Activated CD8-positive, alpha-beta T cell treated with anti-CD3 and anti-CD28 coated beads, Interleukin-2, amount 10 ng/mL, durations not matched to agents 7 days and 5 days (primary cell): ENCODE measurements at regions not wholly inside any gene's neighbourhood (a gene's known extent, or its start where the extent isn't known, plus 50 kb on each side); places are given as distances from the start of the nearest gene placed in this dataset.

Source experiments
- ATAC-seq: fragments of 150-1000 bp; cut with Tn5 transposase; one replicate; pipeline ENCODE4 v1.10.0; 2021; ENCODE audit warnings: moderate library complexity
- CTCF ChIA-PET: fragments of 350-600 bp; sonication (Branson Sonifier 250); formaldehyde crosslinking; loops from one replicate; lab custom pipeline; 2021; ENCODE audit warnings: antibody characterized with exemption; lab: Charles Lee
- POLR2A ChIA-PET: fragments of 350-600 bp; sonication (Branson Sonifier 250); formaldehyde crosslinking; loops from one replicate; lab custom pipeline; 2021; ENCODE audit warnings: antibody characterized with exemption; lab: Charles Lee
- DNase-seq: peaks from one replicate; pipeline ENCODE4 v3.0.0-alpha.2; 2020
- H3K27ac Mint-ChIP-seq: one replicate; pipeline ENCODE4 v1.8.0; 2021; ENCODE audit warnings: mild to moderate bottlenecking, mixed read lengths
- H3K27me3 Mint-ChIP-seq: one replicate; pipeline ENCODE4 v1.8.0; 2021; ENCODE audit warnings: low read depth, mixed read lengths
- H3K36me3 Mint-ChIP-seq: one replicate; pipeline ENCODE4 v1.8.0; 2021; ENCODE audit warnings: low read depth, mixed read lengths
- H3K4me1 Mint-ChIP-seq: one replicate; pipeline ENCODE4 v1.8.0; 2021; ENCODE audit warnings: low read depth, mixed read lengths
- H3K4me3 Mint-ChIP-seq: one replicate; pipeline ENCODE4 v1.8.0; 2021; ENCODE audit warnings: mild to moderate bottlenecking, mixed read lengths
- H3K9me3 Mint-ChIP-seq: one replicate; pipeline ENCODE4 v1.8.0; 2022; ENCODE audit warnings: mixed read lengths; ENCODE audit not compliant: insufficient read depth

GRCh38 chr1:4055294-4055967 is 155.4 kb upstream of the C1orf174 start:
- H3K9me3 Mint-ChIP-seq = no peaks in the 10 kb centered on the region
- no peaks in the 10 kb centered on the region for H3K36me3 Mint-ChIP-seq
- POLR2A ChIA-PET = no interaction called here
- H3K27ac Mint-ChIP-seq = no peak overlapping the region
- no peaks in the 10 kb centered on the region for H3K27me3 Mint-ChIP-seq
- no peak overlapping the region for H3K4me3 Mint-ChIP-seq
- DNase-seq = no peak
- CTCF ChIA-PET = no interaction called here
- H3K4me1 Mint-ChIP-seq = no peaks in the 10 kb centered on the region
- no peak for ATAC-seq

- Mint-ChIP-seq H3K4me1 (no peaks in the 10 kb centered on the region), H3K4me3 (no peak overlapping the region), H3K27me3 (no peaks in the 10 kb centered on the region), H3K9me3 (no peaks in the 10 kb centered on the region), H3K36me3 (no peaks in the 10 kb centered on the region), H3K27ac (no peak overlapping the region)
- CTCF ChIA-PET = no interaction called here
- POLR2A ChIA-PET = no interaction called here
- no peak for ATAC-seq
- DNase-seq = no peak
These were observed 156.3 kb upstream of the C1orf174 start for GRCh38 chr1:4056422-4056821.

- no peaks in the 10 kb centered on the region for H3K36me3 Mint-ChIP-seq
- no peaks in the 10 kb centered on the region for H3K9me3 Mint-ChIP-seq
- H3K27me3 Mint-ChIP-seq = no peaks in the 10 kb centered on the region
- ATAC-seq (no peak), DNase-seq (peak; percentile 16)
- ChIA-PET CTCF (no interaction called here), POLR2A (no interaction called here)
- H3K4me1 Mint-ChIP-seq = no peaks in the 10 kb centered on the region
- H3K4me3 Mint-ChIP-seq = no peak overlapping the region
- no peak overlapping the region for H3K27ac Mint-ChIP-seq
These were observed 156.9 kb upstream of the C1orf174 start for GRCh38 chr1:4056989-4057388.

- CTCF ChIA-PET = no interaction called here
- no peaks in the 10 kb centered on the region for H3K27me3 Mint-ChIP-seq
- H3K4me1 Mint-ChIP-seq = no peaks in the 10 kb centered on the region
- no peaks in the 10 kb centered on the region for H3K9me3 Mint-ChIP-seq
- POLR2A ChIA-PET = no interaction called here
- H3K36me3 Mint-ChIP-seq = no peaks in the 10 kb centered on the region
- ATAC-seq (no peak), DNase-seq (no peak)
- no peak overlapping the region for H3K4me3 Mint-ChIP-seq
- no peak overlapping the region for H3K27ac Mint-ChIP-seq
These were observed 157.5 kb upstream of the C1orf174 start for GRCh38 chr1:4057603-4058002.

- Mint-ChIP-seq H3K27ac (no peak overlapping the region), H3K27me3 (no peaks in the 10 kb centered on the region), H3K4me1 (no peaks in the 10 kb centered on the region), H3K9me3 (no peaks in the 10 kb centered on the region), H3K36me3 (no peaks in the 10 kb centered on the region), H3K4me3 (no peak overlapping the region)
- ATAC-seq (no peak), DNase-seq (peak; percentile 10)
- ChIA-PET POLR2A (no interaction called here), CTCF (no interaction called here)
These were observed 158.1 kb upstream of the C1orf174 start for GRCh38 chr1:4058122-4058521.

- Mint-ChIP-seq H3K36me3 (no peaks in the 10 kb centered on the region), H3K4me1 (no peaks in the 10 kb centered on the region), H3K9me3 (no peaks in the 10 kb centered on the region), H3K4me3 (no peak overlapping the region), H3K27me3 (no peaks in the 10 kb centered on the region), H3K27ac (no peak overlapping the region)
- DNase-seq (peak; percentile 4), ATAC-seq (no peak)
- POLR2A ChIA-PET = no interaction called here
- CTCF ChIA-PET = no interaction called here
These were observed 158.6 kb upstream of the C1orf174 start for GRCh38 chr1:4058706-4059105.

- Mint-ChIP-seq H3K4me3 (no peak overlapping the region), H3K27me3 (no peaks in the 10 kb centered on the region), H3K36me3 (no peaks in the 10 kb centered on the region), H3K27ac (no peak overlapping the region), H3K4me1 (no peaks in the 10 kb centered on the region), H3K9me3 (no peaks in the 10 kb centered on the region)
- ChIA-PET CTCF (no interaction called here), POLR2A (no interaction called here)
- no peak for ATAC-seq
- DNase-seq = peak; percentile 0
These were observed 159.2 kb upstream of the C1orf174 start for GRCh38 chr1:4059270-4059669.

GRCh38 chr1:4060850-4061249 is 160.8 kb upstream of the C1orf174 start:
- H3K9me3 Mint-ChIP-seq = no peaks in the 10 kb centered on the region
- no peak overlapping the region for H3K4me3 Mint-ChIP-seq
- no peaks in the 10 kb centered on the region for H3K4me1 Mint-ChIP-seq
- ChIA-PET POLR2A (no interaction called here), CTCF (no interaction called here)
- peak; percentile 16 for DNase-seq
- no peak for ATAC-seq
- H3K36me3 Mint-ChIP-seq = no peaks in the 10 kb centered on the region
- H3K27me3 Mint-ChIP-seq = no peaks in the 10 kb centered on the region
- H3K27ac Mint-ChIP-seq = no peak overlapping the region

GRCh38 chr1:4061521-4062031 is 161.5 kb upstream of the C1orf174 start:
- Mint-ChIP-seq H3K4me1 (no peaks in the 10 kb centered on the region), H3K36me3 (no peaks in the 10 kb centered on the region), H3K4me3 (no peak overlapping the region), H3K27ac (no peak overlapping the region), H3K27me3 (no peaks in the 10 kb centered on the region), H3K9me3 (no peaks in the 10 kb centered on the region)
- ChIA-PET POLR2A (no interaction called here), CTCF (no interaction called here)
- peak; percentile 14 for DNase-seq
- ATAC-seq = no peak

- no peaks in the 10 kb centered on the region for H3K9me3 Mint-ChIP-seq
- no peaks in the 10 kb centered on the region for H3K4me1 Mint-ChIP-seq
- no peak for DNase-seq
These were observed 162.0 kb upstream of the C1orf174 start for GRCh38 chr1:4062041-4062440.

GRCh38 chr1:4062560-4062959 is 162.5 kb upstream of the C1orf174 start:
- ChIA-PET CTCF (no interaction called here), POLR2A (no interaction called here)
- Mint-ChIP-seq H3K4me1 (no peaks in the 10 kb centered on the region), H3K27me3 (no peaks in the 10 kb centered on the region), H3K27ac (no peak overlapping the region), H3K9me3 (no peaks in the 10 kb centered on the region), H3K4me3 (no peak overlapping the region), H3K36me3 (no peaks in the 10 kb centered on the region)
- ATAC-seq = no peak
- no peak for DNase-seq

More at GRCh38 chr1:4062041-4062440, 162.0 kb upstream of the C1orf174 start:
- no peaks in the 10 kb centered on the region for H3K36me3 Mint-ChIP-seq
- H3K27me3 Mint-ChIP-seq = no peaks in the 10 kb centered on the region
- H3K4me3 Mint-ChIP-seq = no peak overlapping the region
- CTCF ChIA-PET = no interaction called here
- H3K27ac Mint-ChIP-seq = no peak overlapping the region
- no peak for ATAC-seq
- POLR2A ChIA-PET = no interaction called here

- Mint-ChIP-seq H3K9me3 (no peaks in the 10 kb centered on the region), H3K27me3 (no peaks in the 10 kb centered on the region), H3K36me3 (no peaks in the 10 kb centered on the region), H3K27ac (no peak overlapping the region), H3K4me1 (no peaks in the 10 kb centered on the region), H3K4me3 (no peak overlapping the region)
- POLR2A ChIA-PET = no interaction called here
- no peak for DNase-seq
- ATAC-seq = no peak
- CTCF ChIA-PET = no interaction called here
These were observed 162.9 kb upstream of the C1orf174 start for GRCh38 chr1:4062992-4063391.

GRCh38 chr1:4063516-4063915 is 163.4 kb upstream of the C1orf174 start:
- Mint-ChIP-seq H3K9me3 (no peaks in the 10 kb centered on the region), H3K36me3 (no peaks in the 10 kb centered on the region), H3K27ac (no peak overlapping the region), H3K4me1 (no peaks in the 10 kb centered on the region), H3K4me3 (no peak overlapping the region), H3K27me3 (no peaks in the 10 kb centered on the region)
- ChIA-PET CTCF (no interaction called here), POLR2A (no interaction called here)
- ATAC-seq (no peak), DNase-seq (no peak)
